ENCODE measurements at regions not wholly inside any gene's neighbourhood (a gene's known extent, or its start where the extent isn't known, plus 50 kb on each side); places are given as distances from the start of the nearest gene placed in this dataset.

GRCh38 chr12:124722878-124723277 is 140.8 kb downstream of the SCARB1 start:
- DNase-seq (ENCODE audit: low spot score), result no peak
- H3K27ac ChIP-seq (ENCODE audit: low read depth in 1 of 2, low read length in 2 of 2), result no peak overlapping the region
- H3K4me1 ChIP-seq (ENCODE audit: control insufficient read depth in 4 of 4, insufficient read depth in 4 of 4, low read length in 3 of 4), result peaks cover 7 to 35% (median 22%) of the 10 kb centered on the region in 4 donors
- 91% methylated on average over 3 of the region's 3 CpGs for WGBS
- no peaks in the 10 kb centered on the region for H3K9me3 ChIP-seq (ENCODE audit: control insufficient read depth in 4 of 4, low read length in 3 of 4)
- H3K27me3 ChIP-seq (ENCODE audit: control insufficient read depth in 4 of 4, insufficient read depth in 4 of 4, low read length in 3 of 4), result no peaks in the 10 kb centered on the region
- no peak overlapping the region for H3K4me3 ChIP-seq (ENCODE audit: low read depth in 1 of 3, low read length in 3 of 3)
- no peaks in the 10 kb centered on the region for H3K36me3 ChIP-seq (ENCODE audit: control insufficient read depth in 4 of 4, insufficient read depth in 3 of 4, low read depth in 1 of 4, low read length in 3 of 4)
- H3K9ac ChIP-seq (ENCODE audit: low read depth in 1 of 2, low read length in 2 of 2), result no peak overlapping the region
- TF ChIP-seq FOXA2 (IDR thresholded peaks at IDR 0.05) (no peak), HNF4A (conservative IDR thresholded peaks at IDR 0.05) (no peak), MAX (IDR thresholded peaks at IDR 0.05) (no peak), TAF1 (conservative IDR thresholded peaks at IDR 0.05) (no peak), RXRA (IDR thresholded peaks at IDR 0.05) (no peak), ATF3 (IDR thresholded peaks at IDR 0.05) (no peak), HNF4G (IDR thresholded peaks at IDR 0.05) (no peak), NR2F2 (IDR thresholded peaks at IDR 0.05) (no peak), GABPA (IDR thresholded peaks at IDR 0.05 in 1 of 2, conservative IDR thresholded peaks at IDR 0.05 in 1 of 2) (no peak), CTCF (IDR thresholded peaks at IDR 0.05; ENCODE audit: low read depth, low read length, missing input control) (no peak), EGR1 (IDR thresholded peaks at IDR 0.05; ENCODE audit: low read depth in 2 of 2) (no peak), YY1 (IDR thresholded peaks at IDR 0.05) (no peak), SP1 (IDR thresholded peaks at IDR 0.05) (no peak), RAD21 (IDR thresholded peaks at IDR 0.05) (no peak), FOXA1 (IDR thresholded peaks at IDR 0.05) (no peak), JUND (IDR thresholded peaks at IDR 0.05) (no peak)
- TF ChIP-seq, protein P1, sequence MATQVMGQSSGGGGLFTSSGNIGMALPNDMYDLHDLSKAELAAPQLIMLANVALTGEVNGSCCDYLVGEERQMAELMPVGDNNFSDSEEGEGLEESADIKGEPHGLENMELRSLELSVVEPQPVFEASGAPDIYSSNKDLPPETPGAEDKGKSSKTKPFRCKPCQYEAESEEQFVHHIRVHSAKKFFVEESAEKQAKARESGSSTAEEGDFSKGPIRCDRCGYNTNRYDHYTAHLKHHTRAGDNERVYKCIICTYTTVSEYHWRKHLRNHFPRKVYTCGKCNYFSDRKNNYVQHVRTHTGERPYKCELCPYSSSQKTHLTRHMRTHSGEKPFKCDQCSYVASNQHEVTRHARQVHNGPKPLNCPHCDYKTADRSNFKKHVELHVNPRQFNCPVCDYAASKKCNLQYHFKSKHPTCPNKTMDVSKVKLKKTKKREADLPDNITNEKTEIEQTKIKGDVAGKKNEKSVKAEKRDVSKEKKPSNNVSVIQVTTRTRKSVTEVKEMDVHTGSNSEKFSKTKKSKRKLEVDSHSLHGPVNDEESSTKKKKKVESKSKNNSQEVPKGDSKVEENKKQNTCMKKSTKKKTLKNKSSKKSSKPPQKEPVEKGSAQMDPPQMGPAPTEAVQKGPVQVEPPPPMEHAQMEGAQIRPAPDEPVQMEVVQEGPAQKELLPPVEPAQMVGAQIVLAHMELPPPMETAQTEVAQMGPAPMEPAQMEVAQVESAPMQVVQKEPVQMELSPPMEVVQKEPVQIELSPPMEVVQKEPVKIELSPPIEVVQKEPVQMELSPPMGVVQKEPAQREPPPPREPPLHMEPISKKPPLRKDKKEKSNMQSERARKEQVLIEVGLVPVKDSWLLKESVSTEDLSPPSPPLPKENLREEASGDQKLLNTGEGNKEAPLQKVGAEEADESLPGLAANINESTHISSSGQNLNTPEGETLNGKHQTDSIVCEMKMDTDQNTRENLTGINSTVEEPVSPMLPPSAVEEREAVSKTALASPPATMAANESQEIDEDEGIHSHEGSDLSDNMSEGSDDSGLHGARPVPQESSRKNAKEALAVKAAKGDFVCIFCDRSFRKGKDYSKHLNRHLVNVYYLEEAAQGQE (IDR thresholded peaks at IDR 0.05), result no peak
- TF ChIP-seq, protein P2, sequence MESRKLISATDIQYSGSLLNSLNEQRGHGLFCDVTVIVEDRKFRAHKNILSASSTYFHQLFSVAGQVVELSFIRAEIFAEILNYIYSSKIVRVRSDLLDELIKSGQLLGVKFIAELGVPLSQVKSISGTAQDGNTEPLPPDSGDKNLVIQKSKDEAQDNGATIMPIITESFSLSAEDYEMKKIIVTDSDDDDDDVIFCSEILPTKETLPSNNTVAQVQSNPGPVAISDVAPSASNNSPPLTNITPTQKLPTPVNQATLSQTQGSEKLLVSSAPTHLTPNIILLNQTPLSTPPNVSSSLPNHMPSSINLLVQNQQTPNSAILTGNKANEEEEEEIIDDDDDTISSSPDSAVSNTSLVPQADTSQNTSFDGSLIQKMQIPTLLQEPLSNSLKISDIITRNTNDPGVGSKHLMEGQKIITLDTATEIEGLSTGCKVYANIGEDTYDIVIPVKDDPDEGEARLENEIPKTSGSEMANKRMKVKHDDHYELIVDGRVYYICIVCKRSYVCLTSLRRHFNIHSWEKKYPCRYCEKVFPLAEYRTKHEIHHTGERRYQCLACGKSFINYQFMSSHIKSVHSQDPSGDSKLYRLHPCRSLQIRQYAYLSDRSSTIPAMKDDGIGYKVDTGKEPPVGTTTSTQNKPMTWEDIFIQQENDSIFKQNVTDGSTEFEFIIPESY (IDR thresholded peaks at IDR 0.05), result no peak

Data from liver (tissue), 8 donors.